Activated naive CD8-positive, alpha-beta T cell treated with anti-CD3 and anti-CD28 coated beads for 36 hours (primary cell): ENCODE measurements at regions not wholly inside any gene's neighbourhood (a gene's known extent, or its start where the extent isn't known, plus 50 kb on each side); places are given as distances from the start of the nearest gene placed in this dataset.

Experiments
- DNase-seq: peaks from one replicate; pipeline ENCODE4 v3.0.0; 2021
- H3K27ac Mint-ChIP-seq: one replicate; pipeline ENCODE4 v1.8.0; 2022; ENCODE audit warnings: mild to moderate bottlenecking, moderate library complexity, mixed read lengths
- H3K27me3 Mint-ChIP-seq: one replicate; pipeline ENCODE4 v1.8.0; 2022; ENCODE audit warnings: mild to moderate bottlenecking, mixed read lengths
- H3K36me3 Mint-ChIP-seq: one replicate; pipeline ENCODE4 v1.8.0; 2021; ENCODE audit warnings: mild to moderate bottlenecking, mixed read lengths
- H3K4me1 Mint-ChIP-seq: one replicate; pipeline ENCODE4 v1.8.0; 2021; ENCODE audit warnings: mixed read lengths
- H3K4me3 Mint-ChIP-seq: one replicate; pipeline ENCODE4 v1.8.0; 2022; ENCODE audit warnings: mild to moderate bottlenecking, moderate library complexity, mixed read lengths
- H3K9me3 Mint-ChIP-seq: one replicate; pipeline ENCODE4 v1.8.0; 2022; ENCODE audit warnings: mixed read lengths

- no peaks in the 10 kb centered on the region for H3K36me3 Mint-ChIP-seq
- no peaks in the 10 kb centered on the region for H3K9me3 Mint-ChIP-seq
- no peak overlapping the region for H3K4me3 Mint-ChIP-seq
- DNase-seq, result no peak
- no peaks in the 10 kb centered on the region for H3K4me1 Mint-ChIP-seq
- H3K27ac Mint-ChIP-seq, result no peak overlapping the region
- H3K27me3 Mint-ChIP-seq, result peaks cover 8% of the 10 kb centered on the region
Observed at GRCh38 chr1:221180704-221181368, 301.6 kb downstream of the HLX start.

DNA sequence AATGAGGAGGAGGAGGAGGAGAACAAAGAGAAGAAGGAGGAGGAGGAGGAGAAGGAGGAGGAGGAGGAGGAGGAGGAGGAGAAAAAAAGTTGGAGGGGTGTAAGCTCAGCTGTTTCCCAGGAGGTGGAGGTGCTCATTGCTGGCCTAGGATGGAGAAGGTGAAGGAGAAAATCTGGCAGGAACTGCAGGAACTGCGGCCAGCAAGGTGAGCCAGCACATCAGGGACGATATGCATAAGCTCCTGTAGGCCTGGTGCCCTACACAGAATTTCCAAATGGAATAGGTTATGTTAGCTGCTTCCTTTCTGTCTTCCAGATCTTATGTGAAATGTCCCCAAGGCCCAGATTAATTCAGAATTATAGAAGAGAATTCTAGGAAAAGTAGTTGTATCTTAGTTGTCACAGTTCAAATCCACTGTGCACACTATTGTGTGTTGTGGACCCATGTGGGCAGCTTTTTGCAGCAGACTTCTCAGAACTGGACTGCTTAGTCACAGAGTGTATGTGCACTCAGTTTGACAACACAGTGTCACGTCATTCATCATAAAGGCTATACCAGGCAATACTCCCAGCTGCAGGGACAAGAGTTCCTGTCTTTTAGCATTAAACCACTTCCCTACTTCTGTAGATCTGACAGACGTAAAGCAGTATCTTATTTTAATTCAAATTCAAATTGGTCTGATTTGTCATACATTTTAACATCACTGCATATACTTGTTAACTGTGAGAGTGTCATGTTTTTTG lies 303.7 kb downstream of the HLX start:
- Mint-ChIP-seq H3K36me3 (no peaks in the 10 kb centered on the region), H3K9me3 (no peaks in the 10 kb centered on the region), H3K27me3 (peaks cover 5% of the 10 kb centered on the region), H3K4me3 (no peak overlapping the region), H3K27ac (no peak overlapping the region), H3K4me1 (no peaks in the 10 kb centered on the region)
- DNase-seq, result no peak

- H3K27me3 Mint-ChIP-seq, result peaks cover 4% of the 10 kb centered on the region
- no peak overlapping the region for H3K4me3 Mint-ChIP-seq
- H3K27ac Mint-ChIP-seq, result no peak overlapping the region
- H3K4me1 Mint-ChIP-seq, result no peaks in the 10 kb centered on the region
- no peak for DNase-seq
- H3K9me3 Mint-ChIP-seq, result no peaks in the 10 kb centered on the region
- H3K36me3 Mint-ChIP-seq, result no peaks in the 10 kb centered on the region
Observed at GRCh38 chr1:221184131-221184794, 305.0 kb downstream of the HLX start.

DNA sequence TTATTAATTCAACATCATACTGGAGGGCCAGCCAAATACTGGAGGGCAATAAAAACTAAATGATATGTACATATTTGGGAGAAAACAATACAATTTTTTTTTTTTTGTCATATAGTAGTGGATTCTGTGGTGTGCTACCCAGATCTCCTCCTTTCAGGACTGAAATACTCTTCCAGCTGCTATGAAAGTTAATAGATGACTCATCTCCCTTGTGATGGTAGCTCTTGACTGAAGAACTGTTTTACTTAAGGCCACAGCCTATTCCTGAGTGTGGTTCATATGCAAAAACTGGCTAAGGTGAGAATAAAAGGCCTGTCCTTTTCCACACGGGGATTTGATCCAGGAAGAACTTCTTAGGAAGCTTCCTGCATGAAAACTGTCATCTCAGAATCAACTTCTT lies 307.9 kb downstream of the HLX start:
- Mint-ChIP-seq H3K4me1 (no peaks in the 10 kb centered on the region), H3K36me3 (no peaks in the 10 kb centered on the region), H3K4me3 (no peak overlapping the region), H3K27ac (no peak overlapping the region), H3K9me3 (no peaks in the 10 kb centered on the region), H3K27me3 (peaks cover 4% of the 10 kb centered on the region)
- DNase-seq, result no peak

- Mint-ChIP-seq H3K27ac (no peak overlapping the region), H3K27me3 (no peaks in the 10 kb centered on the region), H3K9me3 (no peaks in the 10 kb centered on the region), H3K36me3 (no peaks in the 10 kb centered on the region), H3K4me3 (no peak overlapping the region), H3K4me1 (no peaks in the 10 kb centered on the region)
- DNase-seq, result no peak
Observed at GRCh38 chr1:221188458-221188857, 309.2 kb downstream of the HLX start.

DNA sequence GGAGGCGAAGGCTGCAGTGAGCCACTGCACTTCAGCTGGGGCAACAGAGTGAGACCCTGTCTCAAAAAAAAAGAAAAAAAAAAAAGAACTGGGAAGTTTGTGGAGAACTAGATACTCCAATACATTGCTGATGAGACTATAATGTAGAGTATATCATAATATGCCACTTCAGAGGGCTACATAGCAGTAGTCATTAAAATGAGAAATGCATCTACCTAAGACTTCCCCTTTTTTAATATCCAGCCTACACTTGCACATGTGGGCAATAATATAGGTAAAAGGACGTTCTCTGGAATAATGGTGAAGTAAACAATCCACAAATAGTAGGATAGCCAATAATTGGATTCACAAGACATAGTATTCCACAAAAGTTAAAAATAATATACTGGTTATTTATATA lies 311.0 kb downstream of the HLX start:
- no peaks in the 10 kb centered on the region for H3K27me3 Mint-ChIP-seq
- H3K4me3 Mint-ChIP-seq, result no peak overlapping the region
- no peak overlapping the region for H3K27ac Mint-ChIP-seq
- no peaks in the 10 kb centered on the region for H3K36me3 Mint-ChIP-seq
- no peak for DNase-seq
- H3K9me3 Mint-ChIP-seq, result no peaks in the 10 kb centered on the region
- no peaks in the 10 kb centered on the region for H3K4me1 Mint-ChIP-seq

DNA sequence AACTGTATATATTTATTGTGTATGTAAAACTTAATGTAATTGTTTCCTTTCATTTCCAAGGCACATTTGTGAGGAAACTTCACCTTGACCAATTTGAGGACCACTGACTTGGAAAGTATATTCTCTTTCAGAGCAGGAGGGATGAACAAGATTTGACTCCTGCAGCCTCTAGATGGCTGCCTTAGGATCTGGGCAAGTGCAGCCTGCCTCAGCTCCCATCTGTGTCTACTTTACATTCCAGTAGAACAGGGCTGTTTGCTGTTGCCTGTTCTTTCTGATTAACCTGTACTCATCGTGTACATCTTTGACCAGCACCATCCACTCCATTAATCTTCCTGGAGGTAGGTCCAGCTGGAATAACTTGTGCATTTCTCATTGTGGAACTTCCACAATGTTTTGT lies 312.8 kb downstream of the HLX start:
- Mint-ChIP-seq H3K36me3 (no peaks in the 10 kb centered on the region), H3K9me3 (no peaks in the 10 kb centered on the region), H3K4me3 (no peak overlapping the region), H3K27me3 (no peaks in the 10 kb centered on the region), H3K27ac (no peak overlapping the region), H3K4me1 (no peaks in the 10 kb centered on the region)
- no peak for DNase-seq

GRCh38 chr1:221200464-221200863 lies 321.2 kb downstream of the HLX start:
- Mint-ChIP-seq H3K4me3 (no peak overlapping the region), H3K9me3 (peaks cover 3% of the 10 kb centered on the region), H3K36me3 (no peaks in the 10 kb centered on the region), H3K27me3 (no peaks in the 10 kb centered on the region), H3K4me1 (peaks cover 2% of the 10 kb centered on the region), H3K27ac (no peak overlapping the region)
- DNase-seq, result no peak

DNA sequence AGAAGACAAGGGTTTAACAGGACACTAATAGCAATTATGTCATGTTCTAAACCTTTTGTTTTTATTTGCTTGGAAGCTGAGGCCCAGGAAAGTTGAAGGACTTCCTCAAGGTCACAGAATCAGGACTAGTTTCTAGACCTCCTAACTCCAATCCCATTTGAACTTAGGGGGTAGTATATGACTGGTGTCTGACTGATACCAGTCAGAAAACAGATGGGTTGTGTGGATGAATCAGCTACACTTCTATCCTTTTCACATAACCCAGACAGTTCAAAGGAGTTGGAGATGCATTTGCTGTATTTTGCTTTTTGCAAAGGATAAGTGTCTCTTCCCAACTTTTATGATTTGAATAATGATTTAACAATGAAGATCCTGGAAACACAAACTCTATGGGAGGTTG lies 322.5 kb downstream of the HLX start:
- Mint-ChIP-seq H3K27me3 (no peaks in the 10 kb centered on the region), H3K27ac (no peak overlapping the region), H3K4me1 (peaks cover 2% of the 10 kb centered on the region), H3K4me3 (no peak overlapping the region), H3K36me3 (no peaks in the 10 kb centered on the region), H3K9me3 (peaks cover 3% of the 10 kb centered on the region)
- no peak for DNase-seq

DNA sequence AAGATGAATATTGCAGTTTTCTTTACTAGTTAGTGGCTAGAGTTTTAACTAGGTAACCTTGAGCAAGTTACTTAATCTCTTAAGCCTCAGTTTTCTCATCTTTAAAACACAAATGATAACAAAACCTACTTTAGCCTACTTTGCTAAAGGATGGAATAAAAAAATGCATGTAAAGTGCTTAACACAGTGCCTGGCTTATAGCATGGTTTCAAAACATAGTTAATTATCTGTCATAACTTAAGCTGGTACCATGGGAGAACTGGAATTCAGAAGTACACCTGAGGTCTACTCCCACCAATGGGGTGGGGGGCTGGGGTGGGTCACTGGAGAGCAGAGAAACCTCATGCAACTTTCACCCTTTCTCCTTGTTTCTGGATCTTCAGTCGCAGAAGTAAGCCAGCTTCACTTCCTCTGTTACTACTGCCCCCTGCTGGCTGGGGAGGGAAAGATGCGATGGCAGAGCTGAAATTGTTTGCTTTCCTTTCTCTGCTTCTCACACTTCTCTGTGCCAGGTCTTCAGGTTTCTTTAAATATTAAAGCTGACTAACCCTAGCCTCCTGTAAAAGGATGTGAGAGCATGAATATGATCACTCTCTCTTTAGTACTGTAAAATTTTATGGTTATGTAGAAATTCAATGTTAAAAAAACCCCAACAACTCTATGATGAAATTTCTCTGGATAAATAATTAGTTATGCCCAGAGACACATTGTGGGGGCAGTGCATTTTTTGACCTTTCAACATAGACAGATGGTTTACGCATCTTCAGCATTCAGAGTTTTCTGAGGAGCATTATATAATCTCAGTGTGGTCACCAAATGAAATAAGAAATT lies 324.2 kb downstream of the HLX start:
- H3K27ac Mint-ChIP-seq, result no peak overlapping the region
- no peaks in the 10 kb centered on the region for H3K27me3 Mint-ChIP-seq
- peaks cover 3% of the 10 kb centered on the region for H3K9me3 Mint-ChIP-seq
- H3K4me1 Mint-ChIP-seq, result peaks cover 2% of the 10 kb centered on the region
- no peaks in the 10 kb centered on the region for H3K36me3 Mint-ChIP-seq
- no peak overlapping the region for H3K4me3 Mint-ChIP-seq
- DNase-seq, result peak; percentile 64

GRCh38 chr1:221204055-221204833 lies 325.0 kb downstream of the HLX start:
- H3K4me1 Mint-ChIP-seq, result peaks cover 2% of the 10 kb centered on the region
- H3K27ac Mint-ChIP-seq, result no peak overlapping the region
- DNase-seq, result no peak
- H3K27me3 Mint-ChIP-seq, result no peaks in the 10 kb centered on the region
- peaks cover 2% of the 10 kb centered on the region for H3K9me3 Mint-ChIP-seq
- H3K4me3 Mint-ChIP-seq, result no peak overlapping the region
- no peaks in the 10 kb centered on the region for H3K36me3 Mint-ChIP-seq

GRCh38 chr1:221206076-221206475 lies 326.8 kb downstream of the HLX start:
- no peak overlapping the region for H3K4me3 Mint-ChIP-seq
- no peak for DNase-seq
- H3K4me1 Mint-ChIP-seq, result no peaks in the 10 kb centered on the region
- peaks cover 12% of the 10 kb centered on the region for H3K27me3 Mint-ChIP-seq
- no peaks in the 10 kb centered on the region for H3K36me3 Mint-ChIP-seq
- H3K9me3 Mint-ChIP-seq, result no peaks in the 10 kb centered on the region
- no peak overlapping the region for H3K27ac Mint-ChIP-seq

DNA sequence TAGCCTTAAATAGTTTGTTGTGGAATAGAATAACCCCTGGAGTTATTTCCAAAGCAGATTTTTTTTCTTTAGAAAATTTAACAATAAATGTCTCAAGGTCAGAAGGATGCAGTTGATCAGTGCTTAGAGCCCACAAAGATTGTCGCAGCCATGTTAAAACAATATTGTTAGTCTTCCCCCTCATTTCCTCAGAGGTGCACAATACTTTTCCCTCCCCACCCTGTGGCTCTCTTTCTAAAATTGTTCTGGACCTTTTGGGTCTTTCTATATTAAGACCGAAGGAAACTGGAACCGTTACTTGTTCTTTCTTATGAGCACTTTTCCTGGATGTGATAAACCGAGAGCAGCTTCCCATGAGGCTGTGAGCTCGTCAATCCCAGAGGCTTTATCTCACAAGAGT lies 333.7 kb downstream of the HLX start:
- Mint-ChIP-seq H3K36me3 (no peaks in the 10 kb centered on the region), H3K9me3 (no peaks in the 10 kb centered on the region), H3K4me3 (no peak overlapping the region), H3K4me1 (no peaks in the 10 kb centered on the region), H3K27me3 (peaks cover 15% of the 10 kb centered on the region), H3K27ac (no peak overlapping the region)
- no peak for DNase-seq

GRCh38 chr1:221217029-221217428 lies 337.8 kb downstream of the HLX start:
- Mint-ChIP-seq H3K4me3 (no peak overlapping the region), H3K27me3 (no peaks in the 10 kb centered on the region), H3K27ac (no peak overlapping the region), H3K9me3 (no peaks in the 10 kb centered on the region), H3K4me1 (no peaks in the 10 kb centered on the region), H3K36me3 (no peaks in the 10 kb centered on the region)
- no peak for DNase-seq
